Left ventricle myocardium inferior (tissue), 1 donor: ENCODE measurements at regions not wholly inside any gene's neighbourhood (a gene's known extent, or its start where the extent isn't known, plus 50 kb on each side); places are given as distances from the start of the nearest gene placed in this dataset.

Experiments
- DNase-seq: peaks from one replicate; pipeline ENCODE4 v3.0.0-alpha.2; 2020
- H3K27ac ChIP-seq: fragments of 200-600 bp; replicated peaks from 2 replicates; pipeline ENCODE4 v1.8.0; 2021
- H3K27me3 ChIP-seq: fragments of 200-600 bp; 2 replicates; pipeline ENCODE4 v1.8.0; 2021; ENCODE audit warnings: low read depth
- H3K36me3 ChIP-seq: fragments of 200-600 bp; 2 replicates; pipeline ENCODE4 v1.8.0; 2021
- H3K4me1 ChIP-seq: fragments of 200-600 bp; 2 replicates; pipeline ENCODE4 v1.8.0; 2021
- H3K4me3 ChIP-seq: fragments of 200-600 bp; 2 replicates; pipeline ENCODE4 v1.8.0; 2021; ENCODE audit warnings: mild to moderate bottlenecking, moderate library complexity
- H3K9me3 ChIP-seq: fragments of 200-600 bp; replicated peaks from 2 replicates; pipeline ENCODE4 v1.8.0; 2021
- CTCF ChIP-seq: fragments of 200-600 bp; IDR thresholded peaks from 2 replicates; pipeline ENCODE4 v1.8.0; 2021; ENCODE audit warnings: antibody characterized with exemption, mild to moderate bottlenecking, borderline replicate concordance
- intact Hi-C: fragments of 100-400 bp; cut with micrococcal nuclease; formaldehyde crosslinking; loops from one replicate; pipeline ENCODE4 v1.11.0; 2022
- donor health status: DM: no; HTN: yes; CAD: no; lungs with severe emphysema.

GRCh38 chrX:43166874-43167273, 388.9 kb upstream of the PPP1R2C start:
- no peaks in the 10 kb centered on the region for H3K9me3 ChIP-seq
- no peaks in the 10 kb centered on the region for H3K4me1 ChIP-seq
- H3K27ac ChIP-seq: no peak overlapping the region
- no peak overlapping the region for H3K4me3 ChIP-seq
- no peaks in the 10 kb centered on the region for H3K27me3 ChIP-seq
- intact Hi-C loops: no loop called here
- no peak for DNase-seq
- no peaks in the 10 kb centered on the region for H3K36me3 ChIP-seq
- TF ChIP-seq CTCF: no peak

GRCh38 chrX:43175434-43175833, 397.5 kb upstream of the PPP1R2C start:
- Histone ChIP-seq H3K4me1 (no peaks in the 10 kb centered on the region), H3K36me3 (no peaks in the 10 kb centered on the region), H3K27me3 (no peaks in the 10 kb centered on the region), H3K9me3 (no peaks in the 10 kb centered on the region), H3K27ac (no peak overlapping the region), H3K4me3 (no peak overlapping the region)
- no peak for TF ChIP-seq CTCF
- intact Hi-C loops: no loop called here
- DNase-seq: no peak

- H3K27ac ChIP-seq: no peak overlapping the region
- no peaks in the 10 kb centered on the region for H3K9me3 ChIP-seq
- intact Hi-C loops: no loop called here
- H3K27me3 ChIP-seq: no peaks in the 10 kb centered on the region
- DNase-seq: no peak
- H3K4me3 ChIP-seq: no peak overlapping the region
- no peak for TF ChIP-seq CTCF
- no peaks in the 10 kb centered on the region for H3K36me3 ChIP-seq
- no peaks in the 10 kb centered on the region for H3K4me1 ChIP-seq
Measured at GRCh38 chrX:43176686-43177085, 398.7 kb upstream of the PPP1R2C start.

- intact Hi-C loops: no loop called here
- Histone ChIP-seq H3K36me3 (no peaks in the 10 kb centered on the region), H3K27ac (no peak overlapping the region), H3K27me3 (no peaks in the 10 kb centered on the region), H3K4me1 (no peaks in the 10 kb centered on the region), H3K9me3 (no peaks in the 10 kb centered on the region), H3K4me3 (no peak overlapping the region)
- TF ChIP-seq CTCF: no peak
- no peak for DNase-seq
Measured at GRCh38 chrX:43188296-43188695, 410.3 kb upstream of the PPP1R2C start.

GRCh38 chrX:43211570-43211969, 433.6 kb upstream of the PPP1R2C start:
- intact Hi-C loops: no loop called here
- DNase-seq: no peak
- Histone ChIP-seq H3K27ac (no peak overlapping the region), H3K27me3 (no peaks in the 10 kb centered on the region), H3K36me3 (no peaks in the 10 kb centered on the region), H3K4me1 (no peaks in the 10 kb centered on the region), H3K4me3 (no peak overlapping the region), H3K9me3 (peaks cover 3% of the 10 kb centered on the region)
- TF ChIP-seq CTCF: no peak

- no peak for TF ChIP-seq CTCF
- H3K27ac ChIP-seq: no peak overlapping the region
- H3K4me1 ChIP-seq: no peaks in the 10 kb centered on the region
- H3K27me3 ChIP-seq: no peaks in the 10 kb centered on the region
- intact Hi-C loops: no loop called here
- no peaks in the 10 kb centered on the region for H3K36me3 ChIP-seq
- peaks cover 3% of the 10 kb centered on the region for H3K9me3 ChIP-seq
- no peak for DNase-seq
- H3K4me3 ChIP-seq: no peak overlapping the region
Measured at GRCh38 chrX:43218198-43218597, 437.9 kb upstream of the MAOA start.
